GM12892 (cell line): ENCODE measurements at regions not wholly inside any gene's neighbourhood (a gene's known extent, or its start where the extent isn't known, plus 50 kb on each side); places are given as distances from the start of the nearest gene placed in this dataset.

ENCODE experiments used
- POLR2A ChIP-seq: IDR thresholded peaks from 2 replicates; pipeline ENCODE4 v1.6.1; 2011; ENCODE audit warnings: low read depth, low read length, control low read depth
- POLR2AphosphoS5 ChIP-seq: IDR thresholded peaks from 2 replicates; pipeline ENCODE4 v1.6.1; 2011; ENCODE audit warnings: low read depth, low read length, control low read depth
- TAF1 ChIP-seq: IDR thresholded peaks from 2 replicates; pipeline ENCODE4 v1.6.1; 2011; ENCODE audit warnings: low read depth, mild to moderate bottlenecking, control low read depth, low read length, borderline replicate concordance

DNA sequence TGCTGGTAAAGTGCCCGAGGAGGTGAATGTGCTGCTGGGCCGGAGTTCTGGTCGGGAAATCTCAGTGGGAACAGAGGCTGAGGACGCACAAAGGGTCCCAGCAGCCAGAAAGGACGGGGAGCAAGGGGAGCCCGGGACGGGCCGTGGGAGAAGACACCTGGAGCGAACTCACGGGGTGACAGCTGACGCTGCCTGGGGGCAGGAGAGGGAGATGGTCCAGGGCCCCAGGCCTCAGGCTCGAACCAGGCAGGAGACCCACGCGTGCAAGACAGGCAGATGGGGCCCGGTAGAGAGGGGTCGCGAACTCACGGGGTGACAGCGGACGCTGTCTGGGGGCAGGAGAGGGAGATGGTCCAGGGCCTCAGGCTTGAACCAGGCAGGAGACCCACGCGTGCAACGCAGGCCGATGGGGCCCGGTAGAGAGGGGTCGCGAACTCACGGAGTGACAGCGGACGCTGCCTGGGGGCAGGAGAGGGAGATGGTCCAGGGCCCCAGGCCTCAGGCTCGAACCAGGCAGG is 72.9 kb downstream of the METRNL start:
- TF ChIP-seq POLR2A (no peak), POLR2AphosphoS5 (no peak), TAF1 (no peak)
